HCT116 (cell line): ENCODE measurements at regions not wholly inside any gene's neighbourhood (a gene's known extent, or its start where the extent isn't known, plus 50 kb on each side); places are given as distances from the start of the nearest gene placed in this dataset.

Source experiments
- ATAC-seq: fragments of 200-7000 bp; cut with Tn5 transposase; 2 replicates; pipeline ENCODE4 v1.9.1; 2020; ENCODE audit warnings: mild to moderate bottlenecking, moderate library complexity
- BruUV-seq: library from RNA; stranded (reverse); fragments of 400-500 nt; replicated peaks from 2 replicates; lab custom pipeline; 2021; lab: Mats Ljungman, UMichigan
- CTCF ChIA-PET: fragments of 300-600 bp; sonication (Branson Sonifier 250); formaldehyde crosslinking; loops from one replicate; lab custom pipeline; 2021; ENCODE audit warnings: antibody characterized with exemption; lab: Charles Lee
- POLR2A ChIA-PET: fragments of 300-600, 350-600 bp; sonication (Branson Sonifier 250); formaldehyde crosslinking; loops from one replicate; lab custom pipeline; 2021; ENCODE audit warnings: antibody characterized with exemption; lab: Charles Lee
- RAD21 ChIA-PET, 2 experiments: fragments of 300-600 bp; sonication (Branson Sonifier 250); formaldehyde crosslinking; loops; one replicate each; lab custom pipeline; 2023; ENCODE audit warnings: low total read pairs in 2 of 2; ENCODE audit not compliant: uncharacterized antibody in 2 of 2, unreplicated experiment in 2 of 2, low non-redundant PET in 1 of 2; lab: Charles Lee
- DNase-seq: peaks from one replicate; pipeline ENCODE4 v3.0.0-alpha.2; 2010; ENCODE audit warnings: low read depth, low spot score
- H2AFZ ChIP-seq: fragments of 200-600 bp; shearing (Covaris generic), sonication (generic); 2 replicates; pipeline ENCODE4 v1.6.1; 2017; ENCODE audit warnings: low read depth, mixed run types, mixed read lengths, antibody characterized with exemption, low read length; ENCODE audit not compliant: poor library complexity, severe bottlenecking
- H3K27ac ChIP-seq: 2 replicates; pipeline ENCODE4 v1.5.1; 2012; ENCODE audit warnings: low read depth, low read length
- H3K27me3 ChIP-seq: fragments of 200-600 bp; sonication (generic); 2 replicates; pipeline ENCODE4 v1.6.1; 2016; ENCODE audit warnings: mixed run types, low read length, mixed read lengths; ENCODE audit not compliant: insufficient read depth
- H3K36me3 ChIP-seq, 2 experiments: fragments of 200-500 bp in 1 of 2; fragments of 200-600 bp in 1 of 2; sonication (Bioruptor generic) in 1 of 2; sonication (generic) in 1 of 2; 2 replicates each; pipeline versions ENCODE4 v1.5.1 to v1.6.1; 2014 to 2016; ENCODE audit warnings: low read length in 2 of 2, inconsistent platforms in 1 of 2, mixed read lengths in 1 of 2, mixed run types in 1 of 2; ENCODE audit not compliant: insufficient read depth in 2 of 2, control insufficient read depth in 1 of 2
- H3K4me1 ChIP-seq, 2 experiments: fragments of 200-600 bp in 1 of 2; sonication (generic) in 1 of 2; 2 replicates each; pipeline versions ENCODE4 v1.5.1 to v1.6.1; 2012 to 2017; ENCODE audit warnings: low read length in 2 of 2, inconsistent platforms in 1 of 2, mild to moderate bottlenecking in 1 of 2, mixed read lengths in 1 of 2, mixed run types in 1 of 2, moderate library complexity in 1 of 2; ENCODE audit not compliant: insufficient read depth in 2 of 2, control insufficient read depth in 1 of 2
- H3K4me2 ChIP-seq: fragments of 200-600 bp; sonication (generic); 2 replicates; pipeline ENCODE4 v1.6.1; 2017; ENCODE audit warnings: mixed run types, low read length, mixed read lengths
- H3K4me3 ChIP-seq, 2 experiments: fragments of 200-600 bp in 1 of 2; sonication (generic) in 1 of 2; replicated peaks in 1 of 2; 2 replicates each; pipeline ENCODE4 v1.5.1; 2011 to 2016; ENCODE audit warnings: low read length in 2 of 2, control low read depth in 1 of 2, low read depth in 1 of 2, mild to moderate bottlenecking in 1 of 2, mixed read lengths in 1 of 2, mixed run types in 1 of 2
- H3K79me2 ChIP-seq: fragments of 200-600 bp; sonication (generic); 2 replicates; pipeline ENCODE4 v1.6.1; 2017; ENCODE audit warnings: mild to moderate bottlenecking, mixed run types, low read length, moderate library complexity, mixed read lengths; ENCODE audit not compliant: insufficient read depth
- H3K9ac ChIP-seq: fragments of 200-600 bp; sonication (generic); 2 replicates; pipeline ENCODE4 v1.6.1; 2016; ENCODE audit warnings: low read length, mixed read lengths
- H3K9me2 ChIP-seq: fragments of 200-600 bp; sonication (generic), shearing (Covaris generic); 2 replicates; pipeline ENCODE4 v1.6.1; 2017; ENCODE audit warnings: mixed run types, mild to moderate bottlenecking, moderate library complexity; ENCODE audit not compliant: insufficient read depth
- H3K9me3 ChIP-seq, 2 experiments: fragments of 200-500 bp in 1 of 2; fragments of 200-600 bp in 1 of 2; sonication (Bioruptor generic) in 1 of 2; sonication (generic) in 1 of 2; 2 replicates each; pipeline ENCODE4 v1.6.1; 2014 to 2017; ENCODE audit warnings: low read length in 2 of 2, mixed read lengths in 2 of 2, inconsistent platforms in 1 of 2, low read depth in 1 of 2, mild to moderate bottlenecking in 1 of 2, mixed run types in 1 of 2, moderate library complexity in 1 of 2; ENCODE audit not compliant: control insufficient read depth in 1 of 2, insufficient read depth in 1 of 2
- H4K20me1 ChIP-seq: fragments of 200-600 bp; sonication (generic), shearing (Covaris generic); 2 replicates; pipeline ENCODE4 v1.6.1; 2017; ENCODE audit warnings: mixed run types, mild to moderate bottlenecking, moderate library complexity; ENCODE audit not compliant: insufficient read depth
- JUND ChIP-seq: IDR thresholded peaks from 2 replicates; pipeline ENCODE4 v1.6.1; 2012
- MAX ChIP-seq: IDR thresholded peaks from 2 replicates; pipeline ENCODE4 v1.6.1; 2012
- POLR2A ChIP-seq: IDR thresholded peaks from 2 replicates; pipeline ENCODE4 v1.7.0; 2011; ENCODE audit warnings: borderline replicate concordance; ENCODE audit not compliant: insufficient read depth, insufficient read length; ENCODE audit errors: extremely low read depth
- POLR2AphosphoS5 ChIP-seq: IDR thresholded peaks from 2 replicates; pipeline ENCODE4 v1.6.1; 2011; ENCODE audit warnings: mild to moderate bottlenecking, low read depth, low read length, moderate library complexity
- SIN3A ChIP-seq: IDR thresholded peaks from 2 replicates; pipeline ENCODE4 v1.6.1; 2012; ENCODE audit warnings: low read depth
- TCF7L2 ChIP-seq: IDR thresholded peaks from 2 replicates; pipeline ENCODE4 v1.7.0; 2011; ENCODE audit warnings: borderline replicate concordance, inconsistent platforms; ENCODE audit not compliant: insufficient read depth, insufficient read length; ENCODE audit errors: extremely low read depth
- ZBTB33 ChIP-seq: IDR thresholded peaks from 2 replicates; pipeline ENCODE4 v1.6.1; 2011; ENCODE audit warnings: mild to moderate bottlenecking, low read length, moderate library complexity; ENCODE audit not compliant: insufficient replicate concordance; ENCODE audit errors: extremely low read depth
- ZNF274 ChIP-seq: fragments of 200-500 bp; sonication (Bioruptor generic); IDR thresholded peaks from 2 replicates; pipeline ENCODE4 v1.6.1; 2014; ENCODE audit warnings: mild to moderate bottlenecking, low read depth, low read length, inconsistent platforms
- intact Hi-C: fragments of 100-400 bp; cut with micrococcal nuclease; formaldehyde crosslinking; loops from 2 replicates; pipeline ENCODE4 v1.10.0; 2022

- TF ChIP-seq ZBTB33 (no peak), ZNF274 (no peak), POLR2A (no peak)
Observed at GRCh38 chr1:59133997-59134396, 162.9 kb upstream of the FGGY start (continued).

GRCh38 chr1:59135761-59136255 lies 161.1 kb upstream of the FGGY start:
- no peak overlapping the region for H3K4me3 ChIP-seq
- CTCF ChIA-PET = no interaction called here
- no peak for ATAC-seq
- POLR2A ChIA-PET = no interaction called here
- no peak overlapping the region for H2AFZ ChIP-seq
- H4K20me1 ChIP-seq = no peaks in the 10 kb centered on the region
- no peaks in the 10 kb centered on the region for H3K36me3 ChIP-seq
- peaks cover 4 to 25% of the 10 kb centered on the region in 2 experiments; a peak in 3 of 4 replicates for H3K4me1 ChIP-seq
- RAD21 ChIA-PET = no interaction called here
- no peak for DNase-seq
- H3K9me3 ChIP-seq = no peaks in the 10 kb centered on the region
- H3K27ac ChIP-seq = no peak overlapping the region
- intact Hi-C loops = no loop called here
- no TSS peak for BruUV-seq
- no peak overlapping the region for H3K9ac ChIP-seq
- TF ChIP-seq JUND (no peak), SIN3A (no peak), MAX (no peak), TCF7L2 (no peak), POLR2AphosphoS5 (no peak)
- H3K79me2 ChIP-seq = no peaks in the 10 kb centered on the region
- no peak overlapping the region for H3K4me2 ChIP-seq
- H3K9me2 ChIP-seq = no peaks in the 10 kb centered on the region
- no peaks in the 10 kb centered on the region for H3K27me3 ChIP-seq
